Smooth muscle cell (in vitro differentiated cells): ENCODE measurements at regions not wholly inside any gene's neighbourhood (a gene's known extent, or its start where the extent isn't known, plus 50 kb on each side); places are given as distances from the start of the nearest gene placed in this dataset.

ENCODE experiments used
- DNase-seq: peaks from one replicate; lab custom pipeline; 2025; ENCODE audit not compliant: unreplicated experiment; lab: John Stamatoyannopoulos, UW
- H2AFZ ChIP-seq: fragments of 200-600 bp; sonication (generic); 2 replicates; pipeline ENCODE4 v1.6.0; 2016; ENCODE audit warnings: antibody characterized with exemption, low read depth, mild to moderate bottlenecking
- H3F3A ChIP-seq: fragments of 200-600 bp; sonication (generic); 2 replicates; pipeline ENCODE4 v1.6.0; 2017; ENCODE audit warnings: antibody characterized with exemption, low read depth
- H3K27ac ChIP-seq: fragments of 200-600 bp; sonication (generic); 2 replicates; pipeline ENCODE4 v1.5.1; 2016; ENCODE audit warnings: low read depth, mild to moderate bottlenecking
- H3K27me3 ChIP-seq: fragments of 200-600 bp; sonication (generic); 2 replicates; pipeline ENCODE4 v1.6.1; 2016; ENCODE audit warnings: low read depth, mild to moderate bottlenecking
- H3K36me3 ChIP-seq: fragments of 200-600 bp; sonication (generic); 2 replicates; pipeline ENCODE4 v1.5.1; 2016; ENCODE audit warnings: low read depth
- H3K4me1 ChIP-seq: fragments of 200-600 bp; sonication (generic); 2 replicates; pipeline ENCODE4 v1.5.1; 2016; ENCODE audit warnings: low read depth
- H3K4me2 ChIP-seq: fragments of 200-600 bp; sonication (generic); 2 replicates; pipeline ENCODE4 v1.6.0; 2016; ENCODE audit warnings: mild to moderate bottlenecking
- H3K4me3 ChIP-seq: fragments of 200-600 bp; sonication (generic); 2 replicates; pipeline ENCODE4 v1.5.1; 2016; ENCODE audit warnings: mild to moderate bottlenecking
- H3K79me2 ChIP-seq: fragments of 200-600 bp; sonication (generic); 2 replicates; pipeline ENCODE4 v1.6.0; 2016; ENCODE audit warnings: low read depth, mild to moderate bottlenecking
- H3K9ac ChIP-seq: fragments of 200-600 bp; sonication (generic); 2 replicates; pipeline ENCODE4 v1.6.0; 2016; ENCODE audit warnings: low read depth
- H3K9me3 ChIP-seq: fragments of 200-600 bp; sonication (generic); replicated peaks from 2 replicates; pipeline ENCODE4 v1.5.1; 2016; ENCODE audit warnings: low read depth
- H4K20me1 ChIP-seq: fragments of 200-600 bp; sonication (generic); 2 replicates; pipeline ENCODE4 v1.6.0; 2016; ENCODE audit warnings: low read depth
- WGBS: methylation state at CpG from one replicate; pipeline ENCODE4 v1.1.7; 2016; ENCODE audit warnings: low lambda C conversion rate; 5-methylcytosine and 5-hydroxymethylcytosine counted together
- TF ChIP-seq, protein P1 (sequence below): fragments of 200-600 bp; sonication (generic); IDR thresholded peaks from 2 replicates; pipeline ENCODE4 v1.5.1; 2017; ENCODE audit warnings: borderline replicate concordance, mild to moderate bottlenecking, antibody characterized with exemption; ENCODE audit not compliant: insufficient read depth, poor library complexity, severe bottlenecking

DNA sequence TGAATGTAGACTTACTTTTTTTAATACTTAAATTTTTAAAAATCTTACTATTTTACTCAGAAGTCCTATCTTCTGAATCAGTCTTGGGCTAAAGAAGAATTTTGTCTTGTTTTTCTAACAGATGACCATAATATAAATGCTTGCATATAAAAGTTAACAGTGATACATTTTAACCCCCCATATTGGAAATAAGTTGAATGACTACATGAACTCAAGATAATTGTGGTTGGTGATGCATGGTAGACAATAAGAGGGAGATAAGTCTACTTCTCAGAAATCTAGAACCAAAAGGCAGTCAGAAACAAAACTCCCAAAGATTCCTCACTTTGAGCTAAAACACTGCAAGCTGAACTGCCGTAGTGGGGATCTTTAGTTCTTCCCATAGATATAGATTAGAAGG, 868.4 kb upstream of the SOX9 start:
- H2AFZ ChIP-seq, result no peak overlapping the region
- no peaks in the 10 kb centered on the region for H3K79me2 ChIP-seq
- H3K27me3 ChIP-seq, result no peaks in the 10 kb centered on the region
- no peaks in the 10 kb centered on the region for H3K36me3 ChIP-seq
- no peak overlapping the region for H3K4me3 ChIP-seq
- H4K20me1 ChIP-seq, result no peaks in the 10 kb centered on the region
- H3F3A ChIP-seq, result no peaks in the 10 kb centered on the region
- H3K27ac ChIP-seq, result no peak overlapping the region
- H3K9me3 ChIP-seq, result no peaks in the 10 kb centered on the region
- WGBS, result 44% methylated on average over 1 of the region's 1 CpG
- H3K9ac ChIP-seq, result no peak overlapping the region
- no peak for DNase-seq
- H3K4me2 ChIP-seq, result no peak overlapping the region
- TF ChIP-seq, protein P1, sequence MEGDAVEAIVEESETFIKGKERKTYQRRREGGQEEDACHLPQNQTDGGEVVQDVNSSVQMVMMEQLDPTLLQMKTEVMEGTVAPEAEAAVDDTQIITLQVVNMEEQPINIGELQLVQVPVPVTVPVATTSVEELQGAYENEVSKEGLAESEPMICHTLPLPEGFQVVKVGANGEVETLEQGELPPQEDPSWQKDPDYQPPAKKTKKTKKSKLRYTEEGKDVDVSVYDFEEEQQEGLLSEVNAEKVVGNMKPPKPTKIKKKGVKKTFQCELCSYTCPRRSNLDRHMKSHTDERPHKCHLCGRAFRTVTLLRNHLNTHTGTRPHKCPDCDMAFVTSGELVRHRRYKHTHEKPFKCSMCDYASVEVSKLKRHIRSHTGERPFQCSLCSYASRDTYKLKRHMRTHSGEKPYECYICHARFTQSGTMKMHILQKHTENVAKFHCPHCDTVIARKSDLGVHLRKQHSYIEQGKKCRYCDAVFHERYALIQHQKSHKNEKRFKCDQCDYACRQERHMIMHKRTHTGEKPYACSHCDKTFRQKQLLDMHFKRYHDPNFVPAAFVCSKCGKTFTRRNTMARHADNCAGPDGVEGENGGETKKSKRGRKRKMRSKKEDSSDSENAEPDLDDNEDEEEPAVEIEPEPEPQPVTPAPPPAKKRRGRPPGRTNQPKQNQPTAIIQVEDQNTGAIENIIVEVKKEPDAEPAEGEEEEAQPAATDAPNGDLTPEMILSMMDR, result no peak
- no peaks in the 10 kb centered on the region for H3K4me1 ChIP-seq

DNA sequence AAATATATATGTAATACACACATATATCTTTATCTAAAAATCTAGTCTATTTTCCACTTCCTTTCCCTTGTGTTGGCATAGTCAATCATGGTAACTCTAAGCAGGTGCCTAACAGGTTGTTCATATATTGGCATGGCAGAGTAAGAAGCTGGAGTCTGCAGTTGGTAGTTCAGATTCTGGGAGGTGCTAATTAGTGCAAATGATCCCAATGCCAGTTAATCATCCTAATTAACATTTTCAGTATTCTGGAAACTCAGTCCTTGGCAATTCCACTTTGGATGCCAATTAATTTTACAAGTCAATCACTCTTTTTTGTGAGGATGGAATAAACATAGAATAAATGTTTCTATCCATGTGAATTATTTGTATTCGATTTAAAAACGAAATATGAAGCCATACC, 863.7 kb upstream of the SOX9 start:
- Histone ChIP-seq H3K9ac (no peak overlapping the region), H3K4me2 (no peak overlapping the region), H4K20me1 (no peaks in the 10 kb centered on the region), H2AFZ (no peak overlapping the region), H3K27me3 (no peaks in the 10 kb centered on the region), H3K36me3 (no peaks in the 10 kb centered on the region), H3K4me3 (no peak overlapping the region), H3K4me1 (no peaks in the 10 kb centered on the region), H3K79me2 (no peaks in the 10 kb centered on the region), H3K9me3 (no peaks in the 10 kb centered on the region), H3F3A (no peaks in the 10 kb centered on the region), H3K27ac (no peak overlapping the region)
- 88% methylated on average over 2 of the region's 2 CpGs for WGBS
- TF ChIP-seq, protein P1, result no peak
- DNase-seq, result no peak

DNA sequence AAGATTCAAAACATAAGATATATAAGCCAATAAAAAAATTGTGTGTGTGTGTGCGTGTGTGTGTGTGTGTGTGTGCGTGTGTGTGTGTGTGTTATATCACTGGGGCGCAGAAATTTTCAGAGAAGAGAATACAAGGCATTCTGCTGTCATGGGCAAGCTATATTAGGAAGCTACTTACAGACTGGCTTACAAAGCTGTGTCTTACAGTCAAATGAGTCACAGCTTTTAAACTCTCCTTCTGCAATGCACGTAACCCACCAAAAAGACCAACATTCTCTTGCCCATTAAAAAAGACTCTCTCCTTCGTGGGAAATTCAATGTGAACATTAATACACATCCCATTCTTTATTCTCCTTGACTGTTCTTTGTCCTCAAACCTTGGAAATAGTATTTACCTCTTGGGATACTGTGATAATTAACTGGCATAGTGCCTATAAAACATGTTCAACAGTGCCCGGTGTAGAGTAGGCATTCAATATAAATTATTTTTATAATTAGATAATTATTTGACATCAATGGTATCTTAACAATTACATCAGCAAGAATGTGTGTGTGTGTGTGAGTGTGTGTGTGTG, 860.4 kb upstream of the SOX9 start:
- no peak for DNase-seq

DNA sequence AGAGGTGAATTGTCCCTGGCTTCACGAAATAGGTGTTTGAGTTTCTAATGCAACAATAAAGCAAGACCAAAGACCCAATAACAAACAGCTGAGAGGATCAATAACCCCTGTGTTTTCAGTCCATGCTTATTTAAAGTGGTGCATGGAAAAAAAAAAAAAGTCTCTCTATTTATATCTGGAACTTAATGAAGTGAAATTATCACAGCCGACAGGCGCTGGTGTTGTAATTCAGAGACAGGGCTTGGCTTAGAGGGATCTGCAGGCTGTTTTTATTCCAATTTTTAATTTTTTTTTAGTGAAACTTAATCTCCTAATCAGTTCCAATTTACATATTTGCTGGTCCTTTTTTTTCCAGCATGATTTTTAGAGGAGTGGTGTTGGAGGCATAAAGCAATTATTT, 858.2 kb upstream of the SOX9 start:
- TF ChIP-seq, protein P1, result no peak
- WGBS, result 82% methylated on average over 3 of the region's 3 CpGs

More for the DNA sequence above, 860.4 kb upstream of the SOX9 start:
- Histone ChIP-seq H3K79me2 (no peaks in the 10 kb centered on the region), H3K36me3 (no peaks in the 10 kb centered on the region), H3K4me2 (peak overlapping the region; percentile 75), H3F3A (no peaks in the 10 kb centered on the region), H3K4me1 (no peaks in the 10 kb centered on the region), H3K27me3 (no peaks in the 10 kb centered on the region), H3K9me3 (no peaks in the 10 kb centered on the region), H3K27ac (peak overlapping the region; percentile 69), H3K9ac (no peak overlapping the region), H4K20me1 (no peaks in the 10 kb centered on the region), H3K4me3 (no peak overlapping the region), H2AFZ (no peak overlapping the region)
- TF ChIP-seq, protein P1, result no peak
- WGBS, result 21% methylated on average over 6 of the region's 6 CpGs

More for the DNA sequence above, 858.2 kb upstream of the SOX9 start:
- Histone ChIP-seq H3K4me2 (no peak overlapping the region), H3K27ac (no peak overlapping the region), H3K27me3 (no peaks in the 10 kb centered on the region), H4K20me1 (no peaks in the 10 kb centered on the region), H2AFZ (no peak overlapping the region), H3K4me3 (no peak overlapping the region), H3K4me1 (no peaks in the 10 kb centered on the region), H3K79me2 (no peaks in the 10 kb centered on the region), H3K36me3 (no peaks in the 10 kb centered on the region), H3K9ac (no peak overlapping the region), H3F3A (no peaks in the 10 kb centered on the region), H3K9me3 (no peaks in the 10 kb centered on the region)
- DNase-seq, result no peak
